BJ (cell line): ENCODE measurements at regions not wholly inside any gene's neighbourhood (a gene's known extent, or its start where the extent isn't known, plus 50 kb on each side); places are given as distances from the start of the nearest gene placed in this dataset.

Experiments used
- CTCF ChIA-PET: fragments of 350-600 bp; formaldehyde crosslinking; extraction: SDS; loops from one replicate; lab custom pipeline; 2021; ENCODE audit warnings: antibody characterized with exemption, inconsistent platforms; lab: Yijun Ruan, JAX
- POLR2A ChIA-PET: fragments of 300-600 bp; sonication (Branson Sonifier 250); formaldehyde crosslinking; extraction: SDS; loops from one replicate; lab custom pipeline; 2021; ENCODE audit warnings: antibody characterized with exemption; lab: Charles Lee
- DNase-seq: peaks from one replicate; pipeline ENCODE4 v3.0.0-alpha.2; 2011; ENCODE audit warnings: low read depth
- H3K27me3 ChIP-seq: 2 replicates; pipeline ENCODE4 v1.6.0; 2011; ENCODE audit warnings: low read length; ENCODE audit not compliant: control insufficient read depth, insufficient read depth
- H3K36me3 ChIP-seq: 2 replicates; pipeline ENCODE4 v1.5.1; 2011; ENCODE audit warnings: low read length; ENCODE audit not compliant: control insufficient read depth, insufficient read depth
- H3K4me3 ChIP-seq: 2 replicates; pipeline ENCODE4 v1.5.1; 2011; ENCODE audit warnings: low read depth, mild to moderate bottlenecking, control low read depth, low read length
- CTCF ChIP-seq: IDR thresholded peaks from 2 replicates; pipeline ENCODE4 v1.5.1; 2011; ENCODE audit warnings: low read depth, mild to moderate bottlenecking, control low read depth, inconsistent platforms, low read length, moderate library complexity; ENCODE audit not compliant: insufficient read depth

- DNase-seq: no peak
- CTCF ChIA-PET: no interaction called here
- H3K36me3 ChIP-seq: no peaks in the 10 kb centered on the region
- POLR2A ChIA-PET: no interaction called here
- no peak overlapping the region for H3K4me3 ChIP-seq
- no peaks in the 10 kb centered on the region for H3K27me3 ChIP-seq
- no peak for TF ChIP-seq CTCF
Measured at GRCh38 chr21:28795251-28795650, 197.4 kb downstream of the LTN1 start.

- Histone ChIP-seq H3K4me3 (no peak overlapping the region), H3K27me3 (no peaks in the 10 kb centered on the region), H3K36me3 (no peaks in the 10 kb centered on the region)
- POLR2A ChIA-PET: no interaction called here
- CTCF ChIA-PET: interaction anchor here (0.7 to 1.6 kb wide), 4 partner anchors 16 to 458 kb away, joined by 3 to 4 read pairs (median 3); no protein-coding TSS in a partner anchor
- no peak for DNase-seq
- no peak for TF ChIP-seq CTCF
Measured at GRCh38 chr21:28794371-28794851, 198.3 kb downstream of the LTN1 start.

GRCh38 chr21:28793043-28793442 is 199.6 kb downstream of the LTN1 start:
- ChIA-PET CTCF (interaction anchor here (0.9 to 1.4 kb wide), 6 partner anchors 12 to 147 kb away, joined by 4 to 40 read pairs (median 6); no protein-coding TSS in a partner anchor), POLR2A (interaction anchor here (0.6 kb wide), 1 partner anchor 1232 kb away, joined by 12 read pairs; no protein-coding TSS in a partner anchor)
- TF ChIP-seq CTCF: peak; percentile 59
- Histone ChIP-seq H3K27me3 (no peaks in the 10 kb centered on the region), H3K4me3 (no peak overlapping the region), H3K36me3 (no peaks in the 10 kb centered on the region)
- no peak for DNase-seq

GRCh38 chr21:28791595-28792282 is 200.9 kb downstream of the LTN1 start:
- no peak for DNase-seq
- Histone ChIP-seq H3K36me3 (no peaks in the 10 kb centered on the region), H3K4me3 (no peak overlapping the region), H3K27me3 (no peaks in the 10 kb centered on the region)
- CTCF ChIA-PET: interaction anchor here (0.9 to 1.4 kb wide), 6 partner anchors 19 to 148 kb away, joined by 3 to 40 read pairs (median 6); no protein-coding TSS in a partner anchor
- TF ChIP-seq CTCF: no peak
- POLR2A ChIA-PET: no interaction called here

- Histone ChIP-seq H3K4me3 (no peak overlapping the region), H3K27me3 (no peaks in the 10 kb centered on the region), H3K36me3 (no peaks in the 10 kb centered on the region)
- CTCF ChIA-PET: no interaction called here
- POLR2A ChIA-PET: no interaction called here
- TF ChIP-seq CTCF: no peak
- no peak for DNase-seq
Measured at GRCh38 chr21:28790335-28790734, 202.3 kb downstream of the LTN1 start.
